Uterus (tissue), 2 donors: ENCODE measurements at regions not wholly inside any gene's neighbourhood (a gene's known extent, or its start where the extent isn't known, plus 50 kb on each side); places are given as distances from the start of the nearest gene placed in this dataset.

ENCODE experiments used
- CTCF ChIP-seq, 4 experiments: fragments of 200-600 bp in 2 of 4; fragments of 450-650 bp in 2 of 4; sonication (generic) in 2 of 4; IDR thresholded peaks; one replicate each; pipeline ENCODE4 v1.5.1; 2016 to 2019; ENCODE audit warnings: antibody characterized with exemption in 4 of 4, mild to moderate bottlenecking in 2 of 4, moderate library complexity in 1 of 4
- POLR2A ChIP-seq, 2 donors: fragments of 450-650 bp; IDR thresholded peaks; one replicate each; pipeline ENCODE4 v1.6.1; 2016; ENCODE audit warnings: antibody characterized with exemption in 2 of 2, mild to moderate bottlenecking in 1 of 2, moderate library complexity in 1 of 2

- TF ChIP-seq CTCF (IDR thresholded peaks at IDR 0.05) (no peak), POLR2A (IDR thresholded peaks at IDR 0.05) (no peak)
Measured at GRCh38 chr14:87111741-87112140, 881.2 kb downstream of the GALC start.
